ENCODE measurements at regions not wholly inside any gene's neighbourhood (a gene's known extent, or its start where the extent isn't known, plus 50 kb on each side); places are given as distances from the start of the nearest gene placed in this dataset.
"Not testable (repeated sequence)": the region's sequence is repeated elsewhere in the genome, so short reads cannot be mapped to it uniquely, and the experiment has no call there.

DNA sequence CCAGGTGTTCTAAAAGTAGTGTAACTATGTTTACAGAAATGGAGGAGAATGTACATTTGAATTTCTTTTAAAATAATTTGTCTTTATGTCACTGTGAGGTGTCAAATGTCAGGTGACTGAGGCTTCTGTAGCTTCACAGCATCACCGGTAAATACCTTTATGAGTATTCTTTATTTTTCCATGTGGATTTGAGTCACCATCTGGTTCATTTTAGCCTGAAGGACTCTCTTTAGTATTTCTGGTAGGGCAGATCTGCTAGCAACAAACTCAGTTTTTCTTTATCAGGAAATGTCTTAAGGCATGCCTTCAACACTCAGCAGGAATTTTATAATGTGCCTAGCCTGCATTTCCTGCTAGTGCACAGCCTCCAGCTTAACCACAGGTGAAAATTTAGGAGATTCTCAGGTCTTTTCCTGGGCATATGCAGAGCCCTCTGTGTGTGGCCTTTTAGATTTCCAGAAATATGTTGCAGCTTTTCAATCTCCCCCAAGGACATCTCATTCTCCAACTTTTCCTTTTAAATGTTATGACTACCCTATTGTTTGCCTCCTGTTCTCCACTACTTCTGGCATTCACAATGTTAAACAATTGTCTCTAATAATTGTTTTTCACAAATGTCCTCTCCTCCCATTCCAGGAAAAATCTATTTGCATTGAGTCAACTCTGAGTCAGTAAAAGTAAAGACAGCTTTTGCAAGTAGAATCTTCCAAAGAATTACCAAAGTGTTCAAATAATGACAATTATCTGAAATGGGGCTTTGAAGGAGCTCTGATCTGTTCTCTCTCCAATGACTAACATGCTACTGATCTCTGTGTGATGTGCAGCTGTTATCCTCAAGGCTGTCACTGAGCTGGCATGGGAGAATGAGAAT is 239.4 kb upstream of the CPHXL start:
- intact Hi-C loops (cut with DNase I; ENCODE audit: low total_unique reads) = no loop called here
- in situ Hi-C loops (cut with MboI; ENCODE audit: low pct_ligation_motif_present in 1 of 4, low pct_unique_long_range_greater_than_20kb in 1 of 4, low sequenced_read_pairs in 3 of 4) = no loop called here

GRCh38 chr16:75969120-75969519 is 242.8 kb upstream of the CPHXL start:
- DNase-seq; H3K36me3 ChIP-seq; H3K4me3 ChIP-seq; H3K27me3 ChIP-seq; H3K4me1 ChIP-seq; in situ Hi-C loops (cut with MboI; ENCODE audit: low pct_ligation_motif_present in 1 of 4, low pct_unique_long_range_greater_than_20kb in 1 of 4, low sequenced_read_pairs in 3 of 4); intact Hi-C loops (cut with DNase I; ENCODE audit: low total_unique reads); H3K9me3 ChIP-seq; H3K27ac ChIP-seq: not testable (repeated sequence)
- WGBS, 2 donors (ENCODE audit: low coverage in 1 of 2) = 90% methylated on average over 6 of the region's 6 CpGs; no CpG with 5 or more reads in 1 of the 2 donors

More for the DNA sequence above, 239.4 kb upstream of the CPHXL start:
- H3K36me3 ChIP-seq = no peaks in the 10 kb centered on the region
- WGBS, 2 donors (ENCODE audit: low coverage in 1 of 2) = 73 to 80% methylated on average over 1 of the region's 1 CpG
- no peaks in the 10 kb centered on the region for H3K9me3 ChIP-seq
- H3K27me3 ChIP-seq = no peaks in the 10 kb centered on the region
- DNase-seq = no peak
- H3K27ac ChIP-seq = no peak overlapping the region
- TF ChIP-seq, protein P1, sequence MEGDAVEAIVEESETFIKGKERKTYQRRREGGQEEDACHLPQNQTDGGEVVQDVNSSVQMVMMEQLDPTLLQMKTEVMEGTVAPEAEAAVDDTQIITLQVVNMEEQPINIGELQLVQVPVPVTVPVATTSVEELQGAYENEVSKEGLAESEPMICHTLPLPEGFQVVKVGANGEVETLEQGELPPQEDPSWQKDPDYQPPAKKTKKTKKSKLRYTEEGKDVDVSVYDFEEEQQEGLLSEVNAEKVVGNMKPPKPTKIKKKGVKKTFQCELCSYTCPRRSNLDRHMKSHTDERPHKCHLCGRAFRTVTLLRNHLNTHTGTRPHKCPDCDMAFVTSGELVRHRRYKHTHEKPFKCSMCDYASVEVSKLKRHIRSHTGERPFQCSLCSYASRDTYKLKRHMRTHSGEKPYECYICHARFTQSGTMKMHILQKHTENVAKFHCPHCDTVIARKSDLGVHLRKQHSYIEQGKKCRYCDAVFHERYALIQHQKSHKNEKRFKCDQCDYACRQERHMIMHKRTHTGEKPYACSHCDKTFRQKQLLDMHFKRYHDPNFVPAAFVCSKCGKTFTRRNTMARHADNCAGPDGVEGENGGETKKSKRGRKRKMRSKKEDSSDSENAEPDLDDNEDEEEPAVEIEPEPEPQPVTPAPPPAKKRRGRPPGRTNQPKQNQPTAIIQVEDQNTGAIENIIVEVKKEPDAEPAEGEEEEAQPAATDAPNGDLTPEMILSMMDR (IDR thresholded peaks at IDR 0.05) = no peak
- no peak for TF ChIP-seq POLR2A (IDR thresholded peaks at IDR 0.05)
- TF ChIP-seq EP300 (IDR thresholded peaks at IDR 0.05; ENCODE audit: low read depth) = no peak
- TF ChIP-seq POLR2AphosphoS5 (IDR thresholded peaks at IDR 0.05) = no peak
- no peak overlapping the region for H3K4me3 ChIP-seq
- no peaks in the 10 kb centered on the region for H3K4me1 ChIP-seq

DNA sequence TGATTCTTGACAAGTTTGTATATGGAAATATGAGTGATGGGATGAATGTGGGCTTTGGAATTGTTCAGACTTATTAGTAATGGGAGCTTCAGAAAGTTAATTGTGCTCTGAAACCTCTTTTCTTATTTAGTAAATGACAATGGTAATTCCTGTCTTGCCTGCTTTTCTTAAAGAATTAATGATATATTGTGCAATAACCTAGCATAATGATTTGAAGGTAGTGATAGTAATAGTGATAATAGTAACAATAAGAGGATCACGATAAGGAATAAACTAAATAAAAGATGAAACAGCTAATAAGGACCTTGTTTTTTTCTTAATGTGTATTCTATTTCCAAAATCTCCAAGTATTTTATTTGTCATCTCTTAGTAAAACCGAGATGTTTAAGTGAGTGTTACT is 245.0 kb upstream of the CPHXL start:
- H3K27me3 ChIP-seq = no peaks in the 10 kb centered on the region
- H3K4me1 ChIP-seq = no peaks in the 10 kb centered on the region
- intact Hi-C loops (cut with DNase I; ENCODE audit: low total_unique reads) (no loop called here), in situ Hi-C loops (cut with MboI; ENCODE audit: low pct_ligation_motif_present in 1 of 4, low pct_unique_long_range_greater_than_20kb in 1 of 4, low sequenced_read_pairs in 3 of 4) (no loop called here)
- no peaks in the 10 kb centered on the region for H3K9me3 ChIP-seq
- TF ChIP-seq POLR2AphosphoS5 (IDR thresholded peaks at IDR 0.05) (no peak), EP300 (IDR thresholded peaks at IDR 0.05; ENCODE audit: low read depth) (no peak), POLR2A (IDR thresholded peaks at IDR 0.05) (no peak)
- TF ChIP-seq, protein P1 (IDR thresholded peaks at IDR 0.05) = no peak
- DNase-seq = no peak
- no peak overlapping the region for H3K27ac ChIP-seq
- 76 to 88% methylated on average over 2 of the region's 2 CpGs for WGBS, 2 donors (ENCODE audit: low coverage in 1 of 2)
- no peaks in the 10 kb centered on the region for H3K36me3 ChIP-seq
- no peak overlapping the region for H3K4me3 ChIP-seq

DNA sequence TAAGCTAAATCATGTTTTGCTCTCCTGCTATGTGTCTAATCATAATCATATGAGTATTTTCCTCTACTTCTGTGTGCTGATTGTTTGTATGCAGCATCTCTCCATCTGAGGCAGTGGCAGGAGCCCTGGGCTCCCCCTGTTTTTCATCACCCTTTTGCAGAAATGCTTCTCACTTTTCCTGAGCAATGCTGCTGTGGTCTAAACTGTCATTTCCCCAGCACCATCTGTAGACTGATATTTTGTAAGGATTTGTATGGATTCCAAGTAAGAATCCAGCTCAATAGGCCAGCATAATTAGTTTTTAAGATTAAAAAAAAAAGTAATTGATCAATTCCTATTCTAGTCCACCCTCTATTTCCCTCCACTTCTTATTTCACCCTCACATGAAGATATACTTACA is 257.0 kb upstream of the CPHXL start:
- in situ Hi-C loops (cut with MboI; ENCODE audit: low pct_ligation_motif_present in 1 of 4, low pct_unique_long_range_greater_than_20kb in 1 of 4, low sequenced_read_pairs in 3 of 4) = no loop called here
- Histone ChIP-seq H3K4me1 (no peaks in the 10 kb centered on the region), H3K27me3 (no peaks in the 10 kb centered on the region), H3K9me3 (no peaks in the 10 kb centered on the region), H3K27ac (no peak overlapping the region), H3K36me3 (no peaks in the 10 kb centered on the region), H3K4me3 (no peak overlapping the region)
- DNase-seq = no peak
- intact Hi-C loops (cut with DNase I; ENCODE audit: low total_unique reads) = no loop called here
- TF ChIP-seq POLR2A (IDR thresholded peaks at IDR 0.05) (no peak), POLR2AphosphoS5 (IDR thresholded peaks at IDR 0.05) (no peak)
- TF ChIP-seq, protein P1 (IDR thresholded peaks at IDR 0.05) = no peak
